Uterus (tissue), 2 donors: ENCODE measurements at regions not wholly inside any gene's neighbourhood (a gene's known extent, or its start where the extent isn't known, plus 50 kb on each side); places are given as distances from the start of the nearest gene placed in this dataset.

Source experiments
- CTCF ChIP-seq, 4 experiments: fragments of 200-600 bp in 2 of 4; fragments of 450-650 bp in 2 of 4; sonication (generic) in 2 of 4; IDR thresholded peaks; one replicate each; pipeline ENCODE4 v1.5.1; 2016 to 2019; ENCODE audit warnings: antibody characterized with exemption in 4 of 4, mild to moderate bottlenecking in 2 of 4, moderate library complexity in 1 of 4
- POLR2A ChIP-seq, 2 donors: fragments of 450-650 bp; IDR thresholded peaks; one replicate each; pipeline ENCODE4 v1.6.1; 2016; ENCODE audit warnings: antibody characterized with exemption in 2 of 2, mild to moderate bottlenecking in 1 of 2, moderate library complexity in 1 of 2

GRCh38 chr14:83711046-83711445, 1818.9 kb upstream of the FLRT2 start:
- no peak for TF ChIP-seq POLR2A (IDR thresholded peaks at IDR 0.05)
- TF ChIP-seq CTCF (IDR thresholded peaks at IDR 0.05): no peak
